ENCODE measurements at regions not wholly inside any gene's neighbourhood (a gene's known extent, or its start where the extent isn't known, plus 50 kb on each side); places are given as distances from the start of the nearest gene placed in this dataset.

DNA sequence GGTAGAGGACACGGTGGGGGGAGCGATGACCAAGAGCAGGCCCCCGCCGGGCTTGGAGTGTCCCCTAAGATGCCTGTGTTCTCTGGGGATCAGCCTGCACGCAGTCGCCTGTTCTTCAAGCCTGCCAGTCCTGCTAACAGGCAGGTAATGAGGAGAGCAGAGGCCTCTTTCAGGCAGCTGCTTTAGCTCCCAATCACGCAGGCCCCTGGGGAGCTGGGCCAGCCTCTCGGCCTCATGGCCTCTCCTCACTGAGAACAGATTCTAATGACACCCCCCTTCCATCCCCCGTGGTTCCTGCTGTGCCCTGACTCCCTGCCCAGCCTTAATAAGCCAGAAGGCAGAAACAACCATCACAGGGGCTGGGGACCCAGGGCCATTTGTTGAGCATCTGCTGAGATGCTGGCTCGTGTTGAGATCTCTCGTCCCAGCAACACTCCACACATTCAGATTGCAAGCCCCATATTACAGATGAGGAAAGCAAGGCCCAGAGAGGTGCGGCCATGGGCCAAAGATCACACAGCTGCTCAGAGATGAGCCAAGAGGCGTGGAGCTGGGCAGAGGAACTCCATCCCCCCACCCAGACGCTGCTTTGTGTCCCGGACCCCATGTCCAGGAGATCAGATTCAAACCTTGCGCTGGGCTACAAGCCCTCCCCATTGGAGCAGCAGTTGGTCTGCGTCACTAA, 71.6 kb upstream of the CASZ1 start:
- no peak for TF ChIP-seq ZNF274 (IDR thresholded peaks at IDR 0.05; ENCODE audit: low read depth, low read length)
- TF ChIP-seq YY1 (IDR thresholded peaks at IDR 0.05; ENCODE audit: insufficient read depth, insufficient read length) = no peak

Data from NT2/D1 (cell line).